GM12875 (cell line): ENCODE measurements at regions not wholly inside any gene's neighbourhood (a gene's known extent, or its start where the extent isn't known, plus 50 kb on each side); places are given as distances from the start of the nearest gene placed in this dataset.

Source experiments
- H3K4me3 ChIP-seq: one replicate; pipeline ENCODE4 v1.5.1; 2011; ENCODE audit warnings: low read depth, low read length, control low read depth
- TF ChIP-seq, protein P1 (sequence below): IDR thresholded peaks from 2 replicates; pipeline ENCODE4 v1.5.1; 2011; ENCODE audit warnings: low read depth, mild to moderate bottlenecking, control low read depth, inconsistent platforms, low read length, moderate library complexity, borderline replicate concordance; ENCODE audit not compliant: insufficient read depth

DNA sequence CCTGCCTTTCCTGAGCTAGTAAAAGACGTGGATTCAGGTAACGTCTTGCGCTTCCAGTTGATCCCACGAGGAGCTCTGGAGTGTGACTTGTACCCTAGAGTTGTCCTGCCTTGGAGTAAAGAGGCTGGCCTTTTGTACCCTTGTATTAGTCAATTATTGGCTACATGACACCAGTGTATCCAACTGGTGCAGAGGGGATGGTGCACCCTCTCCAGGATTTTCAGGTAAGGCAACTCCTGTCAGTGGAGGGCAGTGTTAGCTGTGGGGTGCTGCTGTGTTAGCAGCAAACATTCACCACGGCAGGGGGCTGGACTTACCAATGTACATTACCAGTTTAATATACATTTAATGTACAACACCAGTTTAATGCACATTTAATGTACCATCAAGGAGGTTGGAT, 233.5 kb downstream of the MIAT start:
- H3K4me3 ChIP-seq = no peak overlapping the region
- TF ChIP-seq, protein P1, sequence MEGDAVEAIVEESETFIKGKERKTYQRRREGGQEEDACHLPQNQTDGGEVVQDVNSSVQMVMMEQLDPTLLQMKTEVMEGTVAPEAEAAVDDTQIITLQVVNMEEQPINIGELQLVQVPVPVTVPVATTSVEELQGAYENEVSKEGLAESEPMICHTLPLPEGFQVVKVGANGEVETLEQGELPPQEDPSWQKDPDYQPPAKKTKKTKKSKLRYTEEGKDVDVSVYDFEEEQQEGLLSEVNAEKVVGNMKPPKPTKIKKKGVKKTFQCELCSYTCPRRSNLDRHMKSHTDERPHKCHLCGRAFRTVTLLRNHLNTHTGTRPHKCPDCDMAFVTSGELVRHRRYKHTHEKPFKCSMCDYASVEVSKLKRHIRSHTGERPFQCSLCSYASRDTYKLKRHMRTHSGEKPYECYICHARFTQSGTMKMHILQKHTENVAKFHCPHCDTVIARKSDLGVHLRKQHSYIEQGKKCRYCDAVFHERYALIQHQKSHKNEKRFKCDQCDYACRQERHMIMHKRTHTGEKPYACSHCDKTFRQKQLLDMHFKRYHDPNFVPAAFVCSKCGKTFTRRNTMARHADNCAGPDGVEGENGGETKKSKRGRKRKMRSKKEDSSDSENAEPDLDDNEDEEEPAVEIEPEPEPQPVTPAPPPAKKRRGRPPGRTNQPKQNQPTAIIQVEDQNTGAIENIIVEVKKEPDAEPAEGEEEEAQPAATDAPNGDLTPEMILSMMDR = no peak

GRCh38 chr22:26891429-26891828, 234.0 kb downstream of the MIAT start:
- TF ChIP-seq, protein P1 = no peak
- H3K4me3 ChIP-seq = no peak overlapping the region

GRCh38 chr22:26892166-26893041, 235.0 kb downstream of the MIAT start:
- H3K4me3 ChIP-seq = no peak overlapping the region
- TF ChIP-seq, protein P1 = no peak

DNA sequence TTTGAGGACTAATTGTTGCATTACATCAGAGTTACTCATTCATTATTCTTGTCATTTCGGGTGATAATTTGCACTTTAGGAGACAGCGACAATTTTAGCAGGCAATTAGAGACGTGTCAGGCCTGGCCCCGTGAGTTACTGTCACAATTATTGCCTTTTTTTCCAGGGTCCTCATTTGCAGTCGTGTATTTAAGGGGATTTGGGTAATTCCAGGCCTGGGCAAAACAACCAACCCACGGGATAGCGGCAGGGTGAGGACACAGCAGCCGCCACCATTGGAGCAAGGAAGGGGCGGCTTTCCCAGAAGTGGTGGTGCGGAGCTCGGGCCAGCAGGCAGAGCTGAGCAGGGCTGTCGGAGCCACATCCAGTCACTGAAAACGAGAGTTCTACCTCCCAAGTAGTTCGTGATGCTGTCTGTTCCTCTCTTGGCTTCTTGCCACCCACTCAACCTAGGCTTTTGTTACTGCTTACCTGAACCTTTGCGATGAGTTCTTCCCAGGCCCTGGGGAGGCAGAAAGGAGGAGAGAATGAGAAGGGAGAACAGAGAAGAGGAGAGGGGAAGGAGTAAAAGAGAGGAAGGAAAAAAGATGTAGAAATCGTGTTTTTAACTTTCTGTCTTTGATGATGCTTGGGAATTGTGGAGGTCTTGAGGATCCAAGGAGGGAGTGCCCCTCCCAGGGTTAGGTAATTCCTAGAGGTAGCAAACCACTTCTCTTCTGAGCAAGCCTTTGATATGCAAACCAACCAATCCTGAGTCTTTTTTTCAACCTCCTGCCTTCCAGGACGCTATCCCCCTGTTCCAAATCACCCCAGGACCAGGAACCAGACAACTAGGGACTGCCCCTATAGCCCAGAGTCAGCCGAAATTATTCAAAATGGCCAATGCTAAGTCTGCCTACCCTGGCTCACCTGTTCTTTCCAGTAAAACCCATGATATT, 236.1 kb downstream of the MIAT start:
- TF ChIP-seq, protein P1 = no peak
- no peak overlapping the region for H3K4me3 ChIP-seq

- no peak overlapping the region for H3K4me3 ChIP-seq
- TF ChIP-seq, protein P1 = no peak
These were observed 237.0 kb downstream of the MIAT start for GRCh38 chr22:26894362-26894761.

DNA sequence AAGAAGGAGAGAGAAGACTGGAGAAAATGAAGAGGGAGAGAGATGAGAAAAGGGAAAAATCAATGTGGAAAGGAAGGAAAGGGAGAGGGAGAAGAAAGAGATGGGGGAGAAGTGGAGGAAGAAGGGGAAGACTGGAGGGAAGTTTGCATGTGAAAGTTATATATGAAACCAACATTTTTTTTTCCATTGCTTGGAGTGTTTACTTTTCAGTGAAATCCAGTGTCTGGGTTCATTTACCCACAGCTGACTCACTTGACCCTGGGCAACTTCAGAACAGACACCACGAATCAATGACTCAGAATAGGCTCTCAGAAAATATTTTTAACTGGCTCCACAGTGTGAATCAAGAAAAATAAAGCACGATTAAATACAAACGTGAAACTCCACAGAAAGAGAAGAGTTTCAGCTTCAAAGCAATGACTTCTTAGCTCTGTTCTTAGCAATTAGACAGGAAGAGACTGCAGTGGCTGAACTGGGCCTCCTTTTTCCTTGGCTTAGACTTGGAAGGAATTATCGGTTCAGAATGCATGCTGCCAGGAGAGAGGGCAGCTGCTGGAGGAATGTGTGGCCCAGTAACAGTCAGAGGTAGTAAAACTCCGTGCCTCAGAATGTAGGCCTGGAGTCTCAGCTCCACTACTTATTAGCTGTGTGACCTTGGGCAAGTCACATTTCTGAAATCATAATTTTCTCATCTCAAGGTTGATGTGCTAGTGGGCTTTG, 237.5 kb downstream of the MIAT start:
- H3K4me3 ChIP-seq = no peak overlapping the region
- TF ChIP-seq, protein P1 = no peak
